ENCODE measurements at regions not wholly inside any gene's neighbourhood (a gene's known extent, or its start where the extent isn't known, plus 50 kb on each side); places are given as distances from the start of the nearest gene placed in this dataset.

DNA sequence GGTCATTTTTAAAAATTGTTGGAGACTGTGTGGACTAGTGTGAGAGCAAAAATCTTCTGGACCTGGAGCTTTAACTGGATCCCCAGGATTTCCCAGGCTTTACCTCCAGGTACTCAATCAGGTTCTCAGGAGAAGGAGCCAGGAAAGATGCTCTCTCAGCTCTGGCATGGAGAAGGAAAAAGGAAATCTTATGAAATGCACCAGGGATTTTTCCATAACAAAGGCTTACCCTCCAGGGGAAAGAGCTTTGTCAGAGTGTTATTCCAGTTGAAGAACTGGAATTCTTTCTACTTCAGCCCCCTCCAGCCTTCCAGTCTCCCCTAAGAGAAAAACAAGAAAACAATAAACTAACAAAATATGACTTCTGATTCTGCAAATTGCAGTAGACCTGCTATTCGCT is 436.7 kb upstream of the ANKRD30A start:
- H3K9me2 ChIP-seq (replicated peaks; ENCODE audit: insufficient read depth, low read length): no peaks in the 10 kb centered on the region
- H3K9me3 ChIP-seq (replicated peaks; ENCODE audit: insufficient read depth, low read length): no peaks in the 10 kb centered on the region; the same call in 1 of the 2 replicates

DNA sequence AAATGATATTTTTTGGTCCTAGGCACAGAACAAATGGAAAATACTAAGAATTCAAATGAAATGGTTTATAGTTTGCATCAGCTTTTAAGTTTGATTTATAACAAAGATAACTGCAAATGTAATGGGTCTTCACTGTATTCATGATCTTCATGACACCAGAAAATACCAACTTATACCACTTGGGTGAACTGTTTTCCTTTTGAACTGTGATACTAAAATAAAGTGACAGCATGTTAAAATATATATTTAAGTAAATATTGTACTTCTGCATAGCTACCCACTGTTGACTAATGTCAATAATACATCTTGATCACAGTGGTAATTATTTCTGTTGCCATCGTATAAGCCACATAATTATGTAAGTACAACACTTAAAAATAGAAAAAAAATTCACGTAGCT is 442.0 kb upstream of the ANKRD30A start:
- Histone ChIP-seq H3K4me3 (ENCODE audit: low read length) (no peak overlapping the region), H3K4me1 (ENCODE audit: low read length) (no peaks in the 10 kb centered on the region), H3K36me3 (replicated peaks; ENCODE audit: insufficient read depth, low read length) (no peaks in the 10 kb centered on the region), H3K9me3 (replicated peaks; ENCODE audit: insufficient read depth, low read length) (no peaks in the 10 kb centered on the region; the same call in 1 of the 2 replicates), H4K20me1 (ENCODE audit: insufficient read depth, low read length) (no peaks in the 10 kb centered on the region), H3K27me3 (replicated peaks; ENCODE audit: insufficient read depth, low read length) (no peaks in the 10 kb centered on the region), H3K4me2 (ENCODE audit: low read depth, low read length) (no peak overlapping the region), H2AFZ (ENCODE audit: low read length) (no peak overlapping the region), H3F3A (ENCODE audit: insufficient read depth, low read length) (no peaks in the 10 kb centered on the region), H3K27ac (ENCODE audit: low read length) (no peak overlapping the region), H3K9ac (ENCODE audit: low read length) (no peak overlapping the region), H3K79me2 (ENCODE audit: low read length) (no peaks in the 10 kb centered on the region), H3K9me2 (replicated peaks; ENCODE audit: insufficient read depth, low read length) (no peaks in the 10 kb centered on the region)
- TF ChIP-seq EZH2 (optimal IDR thresholded peaks at IDR 0.05; ENCODE audit: low read depth, low read length) (no peak), EZH2phosphoT487 (IDR thresholded peaks at IDR 0.05; ENCODE audit: low read length) (no peak)
- DNase-seq: no peak

More for the DNA sequence above, 436.7 kb upstream of the ANKRD30A start:
- H3K27ac ChIP-seq (ENCODE audit: low read length): no peak overlapping the region
- no peak overlapping the region for H3K4me2 ChIP-seq (ENCODE audit: low read depth, low read length)
- no peak for TF ChIP-seq EZH2phosphoT487 (IDR thresholded peaks at IDR 0.05; ENCODE audit: low read length)
- TF ChIP-seq EZH2 (optimal IDR thresholded peaks at IDR 0.05; ENCODE audit: low read depth, low read length): no peak
- TF ChIP-seq, protein P1, sequence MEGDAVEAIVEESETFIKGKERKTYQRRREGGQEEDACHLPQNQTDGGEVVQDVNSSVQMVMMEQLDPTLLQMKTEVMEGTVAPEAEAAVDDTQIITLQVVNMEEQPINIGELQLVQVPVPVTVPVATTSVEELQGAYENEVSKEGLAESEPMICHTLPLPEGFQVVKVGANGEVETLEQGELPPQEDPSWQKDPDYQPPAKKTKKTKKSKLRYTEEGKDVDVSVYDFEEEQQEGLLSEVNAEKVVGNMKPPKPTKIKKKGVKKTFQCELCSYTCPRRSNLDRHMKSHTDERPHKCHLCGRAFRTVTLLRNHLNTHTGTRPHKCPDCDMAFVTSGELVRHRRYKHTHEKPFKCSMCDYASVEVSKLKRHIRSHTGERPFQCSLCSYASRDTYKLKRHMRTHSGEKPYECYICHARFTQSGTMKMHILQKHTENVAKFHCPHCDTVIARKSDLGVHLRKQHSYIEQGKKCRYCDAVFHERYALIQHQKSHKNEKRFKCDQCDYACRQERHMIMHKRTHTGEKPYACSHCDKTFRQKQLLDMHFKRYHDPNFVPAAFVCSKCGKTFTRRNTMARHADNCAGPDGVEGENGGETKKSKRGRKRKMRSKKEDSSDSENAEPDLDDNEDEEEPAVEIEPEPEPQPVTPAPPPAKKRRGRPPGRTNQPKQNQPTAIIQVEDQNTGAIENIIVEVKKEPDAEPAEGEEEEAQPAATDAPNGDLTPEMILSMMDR (IDR thresholded peaks at IDR 0.05; ENCODE audit: low read length): no peak
- no peaks in the 10 kb centered on the region for H3K27me3 ChIP-seq (replicated peaks; ENCODE audit: insufficient read depth, low read length)
- no peak overlapping the region for H3K9ac ChIP-seq (ENCODE audit: low read length)
- H3K4me3 ChIP-seq (ENCODE audit: low read length): no peak overlapping the region
- no peak for DNase-seq
- H2AFZ ChIP-seq (ENCODE audit: low read length): no peak overlapping the region
- H4K20me1 ChIP-seq (ENCODE audit: insufficient read depth, low read length): no peaks in the 10 kb centered on the region
- H3K4me1 ChIP-seq (ENCODE audit: low read length): no peaks in the 10 kb centered on the region
- no peaks in the 10 kb centered on the region for H3K36me3 ChIP-seq (replicated peaks; ENCODE audit: insufficient read depth, low read length)
- H3K79me2 ChIP-seq (ENCODE audit: low read length): no peaks in the 10 kb centered on the region
- no peaks in the 10 kb centered on the region for H3F3A ChIP-seq (ENCODE audit: insufficient read depth, low read length)

DNA sequence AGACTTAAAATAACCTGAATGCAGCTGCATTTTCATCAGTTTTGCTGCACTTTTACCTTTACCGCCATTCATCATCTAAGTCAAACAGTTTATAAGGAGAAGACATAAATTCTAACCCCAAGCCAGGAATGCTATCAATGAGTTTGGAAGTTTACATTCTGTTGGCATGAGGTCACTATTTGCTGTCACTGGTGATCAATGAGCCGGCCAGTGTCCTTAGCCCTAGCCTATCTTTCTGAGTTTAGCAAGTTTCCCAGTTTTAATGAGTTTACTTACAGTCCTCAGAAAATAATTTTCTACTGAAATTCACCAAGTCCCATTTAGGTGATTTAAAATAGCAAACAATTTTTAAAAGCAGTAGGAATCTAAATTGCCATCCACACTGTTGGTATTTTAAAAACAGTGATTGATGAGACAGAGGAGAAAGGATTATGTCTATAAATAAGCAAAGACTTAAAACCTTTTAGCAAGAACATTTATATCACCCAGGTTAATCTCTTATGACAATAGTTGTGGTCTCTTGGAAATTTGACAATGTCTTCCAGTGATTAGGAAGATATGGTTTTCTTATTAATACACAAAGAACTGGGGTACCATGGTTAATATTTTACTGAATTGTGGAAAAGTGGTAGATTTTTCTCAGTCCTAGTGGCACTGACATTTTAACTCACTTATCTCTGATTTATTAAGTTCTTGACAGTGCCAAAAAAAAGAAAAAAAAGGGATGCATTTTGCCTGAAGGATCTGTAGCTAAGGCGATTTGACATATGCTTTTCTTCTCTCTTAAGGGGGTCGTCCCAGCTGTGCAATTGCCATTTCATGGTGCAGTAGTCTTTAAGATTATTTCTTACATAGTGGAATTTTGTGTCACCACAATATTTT is 443.4 kb upstream of the ANKRD30A start:
- Histone ChIP-seq H3K4me3 (ENCODE audit: low read length) (no peak overlapping the region), H3K9me3 (replicated peaks; ENCODE audit: insufficient read depth, low read length) (no peaks in the 10 kb centered on the region; the same call in 1 of the 2 replicates), H4K20me1 (ENCODE audit: insufficient read depth, low read length) (no peaks in the 10 kb centered on the region), H3K9me2 (replicated peaks; ENCODE audit: insufficient read depth, low read length) (no peaks in the 10 kb centered on the region), H3F3A (ENCODE audit: insufficient read depth, low read length) (no peaks in the 10 kb centered on the region), H3K9ac (ENCODE audit: low read length) (no peak overlapping the region), H2AFZ (ENCODE audit: low read length) (no peak overlapping the region), H3K27ac (ENCODE audit: low read length) (no peak overlapping the region), H3K36me3 (replicated peaks; ENCODE audit: insufficient read depth, low read length) (no peaks in the 10 kb centered on the region), H3K4me1 (ENCODE audit: low read length) (no peaks in the 10 kb centered on the region), H3K79me2 (ENCODE audit: low read length) (no peaks in the 10 kb centered on the region), H3K4me2 (ENCODE audit: low read depth, low read length) (no peak overlapping the region), H3K27me3 (replicated peaks; ENCODE audit: insufficient read depth, low read length) (no peaks in the 10 kb centered on the region)
- TF ChIP-seq, protein P1 (IDR thresholded peaks at IDR 0.05; ENCODE audit: low read length): no peak
- TF ChIP-seq EZH2phosphoT487 (IDR thresholded peaks at IDR 0.05; ENCODE audit: low read length): no peak
- no peak for TF ChIP-seq EZH2 (optimal IDR thresholded peaks at IDR 0.05; ENCODE audit: low read depth, low read length)
- no peak for DNase-seq

DNA sequence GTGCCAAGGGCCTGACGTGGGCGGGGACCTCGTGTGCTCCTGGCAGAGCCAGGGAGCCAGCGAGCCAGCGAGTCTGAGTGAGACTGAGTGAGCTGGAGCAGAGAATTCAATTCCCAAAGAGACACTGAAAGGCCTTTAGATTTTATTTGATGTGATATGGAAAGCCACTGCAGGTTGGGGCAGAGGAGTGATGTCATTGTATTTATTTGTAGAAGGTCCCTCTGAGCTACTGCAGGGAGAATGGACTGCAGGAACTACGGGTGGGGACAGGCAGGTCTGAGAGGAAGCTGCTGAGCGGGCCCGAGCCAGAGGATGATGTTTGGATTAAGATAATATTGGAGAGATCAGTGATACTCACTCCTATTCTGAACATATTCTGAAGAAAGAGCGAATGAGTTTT is 445.8 kb upstream of the ANKRD30A start:
- no peak overlapping the region for H3K4me3 ChIP-seq (ENCODE audit: low read length)
- H3K27ac ChIP-seq (ENCODE audit: low read length): no peak overlapping the region
- no peaks in the 10 kb centered on the region for H3K9me3 ChIP-seq (replicated peaks; ENCODE audit: insufficient read depth, low read length)
- TF ChIP-seq, protein P1 (IDR thresholded peaks at IDR 0.05; ENCODE audit: low read length): no peak
- TF ChIP-seq EZH2phosphoT487 (IDR thresholded peaks at IDR 0.05; ENCODE audit: low read length): no peak
- TF ChIP-seq EZH2 (optimal IDR thresholded peaks at IDR 0.05; ENCODE audit: low read depth, low read length): no peak
- H3K9me2 ChIP-seq (replicated peaks; ENCODE audit: insufficient read depth, low read length): no peaks in the 10 kb centered on the region
- H3K4me2 ChIP-seq (ENCODE audit: low read depth, low read length): no peak overlapping the region
- no peak overlapping the region for H2AFZ ChIP-seq (ENCODE audit: low read length)
- no peaks in the 10 kb centered on the region for H4K20me1 ChIP-seq (ENCODE audit: insufficient read depth, low read length)
- H3K36me3 ChIP-seq (replicated peaks; ENCODE audit: insufficient read depth, low read length): no peaks in the 10 kb centered on the region
- no peaks in the 10 kb centered on the region for H3F3A ChIP-seq (ENCODE audit: insufficient read depth, low read length)
- no peak for DNase-seq
- no peak overlapping the region for H3K9ac ChIP-seq (ENCODE audit: low read length)
- H3K4me1 ChIP-seq (ENCODE audit: low read length): no peaks in the 10 kb centered on the region
- H3K27me3 ChIP-seq (replicated peaks; ENCODE audit: insufficient read depth, low read length): no peaks in the 10 kb centered on the region
- H3K79me2 ChIP-seq (ENCODE audit: low read length): no peaks in the 10 kb centered on the region

Data from MM.1S (cell line).